ENCODE measurements at regions not wholly inside any gene's neighbourhood (a gene's known extent, or its start where the extent isn't known, plus 50 kb on each side); places are given as distances from the start of the nearest gene placed in this dataset.

- TF ChIP-seq CTCF (IDR thresholded peaks at IDR 0.05) (no peak), POLR2A (IDR thresholded peaks at IDR 0.05) (no peak)
Measured at GRCh38 chr19:32230441-32230840, 115.0 kb upstream of the ZNF507 start.
